OCI-LY1 (cell line): ENCODE measurements at regions not wholly inside any gene's neighbourhood (a gene's known extent, or its start where the extent isn't known, plus 50 kb on each side); places are given as distances from the start of the nearest gene placed in this dataset.

ENCODE experiments used
- H2AFZ ChIP-seq: fragments of 200-600 bp; sonication (generic), shearing (Covaris generic); 2 replicates; pipeline ENCODE4 v1.6.0; 2014; ENCODE audit warnings: antibody characterized with exemption, mild to moderate bottlenecking, low read length
- H3F3A ChIP-seq: fragments of 200-600 bp; sonication (generic), shearing (Covaris generic); 2 replicates; pipeline ENCODE4 v1.6.0; 2014; ENCODE audit warnings: mild to moderate bottlenecking, antibody characterized with exemption, low read length, moderate library complexity; ENCODE audit not compliant: insufficient read depth
- H3K27ac ChIP-seq: fragments of 200-600 bp; sonication (generic); 2 replicates; pipeline ENCODE4 v1.5.1; 2014; ENCODE audit warnings: low read length, mixed run types, mild to moderate bottlenecking, low read depth; ENCODE audit not compliant: poor library complexity, severe bottlenecking
- H3K27me3 ChIP-seq: fragments of 200-600 bp; sonication (generic); 2 replicates; pipeline ENCODE4 v1.6.0; 2014; ENCODE audit warnings: antibody characterized with exemption, mild to moderate bottlenecking, low read length, moderate library complexity; ENCODE audit not compliant: insufficient read depth
- H3K36me3 ChIP-seq: fragments of 200-600 bp; sonication (generic); 2 replicates; pipeline ENCODE4 v1.6.1; 2014; ENCODE audit warnings: mild to moderate bottlenecking, antibody characterized with exemption, low read length, moderate library complexity, mixed read lengths; ENCODE audit not compliant: insufficient read depth
- H3K4me1 ChIP-seq: fragments of 200-600 bp; sonication (generic); 2 replicates; pipeline ENCODE4 v1.5.1; 2014; ENCODE audit warnings: mild to moderate bottlenecking, low read length, moderate library complexity; ENCODE audit not compliant: insufficient read depth, severe bottlenecking
- H3K4me2 ChIP-seq: fragments of 200-600 bp; sonication (generic), shearing (Covaris generic); 2 replicates; pipeline ENCODE4 v1.6.1; 2014; ENCODE audit warnings: low read length
- H3K4me3 ChIP-seq: fragments of 200-600 bp; sonication (generic); 2 replicates; pipeline ENCODE4 v1.5.1; 2014; ENCODE audit warnings: low read length, low read depth, mild to moderate bottlenecking, mixed read lengths; ENCODE audit not compliant: poor library complexity, severe bottlenecking
- H3K79me2 ChIP-seq: fragments of 200-600 bp; shearing (Covaris generic); 2 replicates; pipeline ENCODE4 v1.6.1; 2016; ENCODE audit warnings: mixed run types, low read length, mixed read lengths; ENCODE audit not compliant: insufficient read depth
- H3K9ac ChIP-seq: fragments of 200-600 bp; sonication (generic), shearing (Covaris generic); 2 replicates; pipeline ENCODE4 v1.6.1; 2014; ENCODE audit warnings: mild to moderate bottlenecking, low read length, mixed read lengths
- H3K9me2 ChIP-seq: fragments of 200-600 bp; sonication (generic), shearing (Covaris generic); 2 replicates; pipeline ENCODE4 v1.6.1; 2014; ENCODE audit warnings: low read depth, mild to moderate bottlenecking, low read length, mixed read lengths
- H3K9me3 ChIP-seq: fragments of 200-600 bp; shearing (Covaris generic); 2 replicates; pipeline ENCODE4 v1.6.1; 2014; ENCODE audit warnings: low read length, mixed read lengths
- H4K20me1 ChIP-seq: fragments of 200-600 bp; sonication (generic), shearing (Covaris generic); 2 replicates; pipeline ENCODE4 v1.6.0; 2016; ENCODE audit warnings: mild to moderate bottlenecking, low read length; ENCODE audit not compliant: insufficient read depth
- CTCF ChIP-seq: fragments of 200-600 bp; sonication (generic), shearing (Covaris generic); IDR thresholded peaks from 2 replicates; pipeline ENCODE4 v1.5.1; 2017; ENCODE audit warnings: mild to moderate bottlenecking, antibody characterized with exemption, low read length, moderate library complexity, mixed read lengths
- EZH2 ChIP-seq: fragments of 200-600 bp; sonication (generic), shearing (Covaris generic); IDR thresholded peaks from 2 replicates; pipeline ENCODE4 v1.8.0; 2017; ENCODE audit warnings: borderline replicate concordance, mixed run types, mild to moderate bottlenecking, antibody characterized with exemption, low read length, moderate library complexity, mixed read lengths

DNA sequence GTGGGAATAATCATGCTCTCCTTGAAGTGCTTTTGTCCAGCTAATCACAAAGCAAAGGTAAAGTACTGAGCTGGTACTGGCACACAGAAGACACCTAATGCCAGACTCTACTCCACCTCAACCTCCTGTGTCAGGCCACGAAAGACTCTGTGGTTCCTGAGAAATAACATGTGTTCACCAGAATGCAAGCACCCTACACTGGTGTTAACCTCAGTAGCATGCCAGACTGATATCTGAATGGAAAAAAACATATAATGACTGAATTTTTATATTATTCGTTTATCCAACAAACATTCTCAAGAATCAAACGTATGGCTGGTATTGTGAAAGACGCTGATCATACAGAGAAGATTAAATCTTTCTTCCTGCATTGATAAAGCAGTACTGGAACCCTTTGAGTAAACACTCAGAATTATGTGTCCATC lies 97.1 kb upstream of the IFNE start:
- no peak overlapping the region for H2AFZ ChIP-seq
- H3K4me2 ChIP-seq: no peak overlapping the region
- no peaks in the 10 kb centered on the region for H3K79me2 ChIP-seq

DNA sequence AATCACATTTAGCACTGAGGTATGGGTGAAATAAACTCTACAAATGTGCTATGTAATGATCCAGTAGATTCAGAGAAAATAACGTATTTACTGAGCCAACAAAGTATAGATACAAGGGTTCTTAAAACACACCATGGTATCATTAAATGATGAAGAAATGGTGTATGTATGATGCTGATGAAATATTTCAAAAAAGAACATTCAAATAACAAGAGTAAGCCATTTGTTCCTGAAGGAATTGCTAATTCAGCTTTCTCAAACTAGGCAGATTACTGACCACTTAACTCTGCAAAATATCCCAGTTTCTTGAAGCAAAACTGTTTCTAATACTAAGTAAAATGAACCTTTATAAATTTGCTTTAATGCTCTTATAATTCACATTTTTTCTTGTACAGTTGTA lies 97.6 kb upstream of the IFNE start:
- H3F3A ChIP-seq: no peaks in the 10 kb centered on the region
- H3K36me3 ChIP-seq: no peaks in the 10 kb centered on the region
- no peak overlapping the region for H3K4me2 ChIP-seq
- H3K79me2 ChIP-seq: no peaks in the 10 kb centered on the region
- no peaks in the 10 kb centered on the region for H3K27me3 ChIP-seq
- no peaks in the 10 kb centered on the region for H4K20me1 ChIP-seq
- no peaks in the 10 kb centered on the region for H3K9me2 ChIP-seq
- H3K9ac ChIP-seq: no peak overlapping the region
- H3K9me3 ChIP-seq: no peaks in the 10 kb centered on the region
- no peaks in the 10 kb centered on the region for H3K4me1 ChIP-seq
- no peak overlapping the region for H2AFZ ChIP-seq
- no peak overlapping the region for H3K4me3 ChIP-seq
- TF ChIP-seq CTCF (no peak), EZH2 (no peak)
- H3K27ac ChIP-seq: no peak overlapping the region

More for the DNA sequence above, 97.1 kb upstream of the IFNE start:
- TF ChIP-seq EZH2 (no peak), CTCF (no peak)
- Histone ChIP-seq H3K36me3 (no peaks in the 10 kb centered on the region), H3K9me3 (no peaks in the 10 kb centered on the region), H3K27ac (no peak overlapping the region), H3K4me1 (no peaks in the 10 kb centered on the region), H3K4me3 (no peak overlapping the region), H4K20me1 (no peaks in the 10 kb centered on the region), H3F3A (no peaks in the 10 kb centered on the region), H3K27me3 (no peaks in the 10 kb centered on the region), H3K9me2 (no peaks in the 10 kb centered on the region), H3K9ac (no peak overlapping the region)

DNA sequence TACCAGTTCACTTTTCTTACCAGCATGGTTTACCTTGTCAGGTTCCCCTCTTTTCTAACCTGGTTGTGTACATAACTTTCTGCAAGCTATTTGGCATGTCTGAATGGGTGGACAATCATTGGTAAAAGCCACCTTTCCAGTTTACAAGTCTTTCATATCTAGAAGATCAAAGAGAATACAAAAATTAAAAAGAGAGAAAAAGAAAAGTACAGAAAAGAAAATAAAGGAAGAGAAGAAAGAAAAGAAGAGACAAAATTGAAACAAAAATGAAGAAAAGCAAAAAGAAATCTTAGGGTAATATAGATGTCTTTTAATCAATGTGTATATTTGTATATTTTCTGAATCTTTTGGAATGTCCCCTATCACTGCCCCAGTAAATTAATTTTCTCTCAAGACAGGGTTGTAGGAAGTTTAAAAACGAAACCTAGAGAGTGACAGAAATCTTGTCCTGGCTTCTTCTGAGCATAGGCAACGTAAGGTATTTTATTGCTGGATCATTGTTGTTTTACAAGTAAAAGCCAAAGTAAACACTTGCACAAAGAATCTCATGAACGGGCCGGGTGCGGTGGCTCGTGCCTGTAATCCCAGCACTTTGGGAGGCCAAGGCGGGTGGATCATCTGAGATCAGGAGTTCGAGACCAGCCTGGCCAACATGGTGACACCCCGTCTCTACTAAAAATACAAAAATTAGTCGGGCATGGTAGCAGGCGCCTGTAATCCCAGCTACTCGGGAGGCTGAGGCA lies 98.7 kb upstream of the IFNE start:
- TF ChIP-seq CTCF: no peak
- no peak for TF ChIP-seq EZH2
- Histone ChIP-seq H4K20me1 (no peaks in the 10 kb centered on the region), H3K4me3 (no peak overlapping the region), H3K4me1 (no peaks in the 10 kb centered on the region), H3K9me2 (no peaks in the 10 kb centered on the region), H3K9ac (no peak overlapping the region), H3K9me3 (no peaks in the 10 kb centered on the region), H3K27ac (no peak overlapping the region), H2AFZ (no peak overlapping the region), H3F3A (no peaks in the 10 kb centered on the region), H3K27me3 (no peaks in the 10 kb centered on the region), H3K79me2 (no peaks in the 10 kb centered on the region), H3K36me3 (no peaks in the 10 kb centered on the region), H3K4me2 (no peak overlapping the region)
